Gastroesophageal sphincter (tissue), 4 donors: ENCODE measurements at regions not wholly inside any gene's neighbourhood (a gene's known extent, or its start where the extent isn't known, plus 50 kb on each side); places are given as distances from the start of the nearest gene placed in this dataset.

Experiments
- ATAC-seq: fragments of 150-250 bp; one replicate; pipeline ENCODE4 v1.9.1; 2016; ENCODE audit warnings: mild to moderate bottlenecking, moderate library complexity
- H3K27ac ChIP-seq, 4 donors: fragments of 200-600 bp; sonication (generic) in 3 of 4; 1 replicate in 3 of 4; 2 replicates in 1 of 4; pipeline ENCODE4 v1.5.1; 2016 to 2019
- H3K27me3 ChIP-seq: fragments of 200-600 bp; sonication (generic); one replicate; pipeline ENCODE4 v1.5.1; 2019
- H3K36me3 ChIP-seq, 2 donors: fragments of 200-600 bp; sonication (generic); one replicate each; pipeline ENCODE4 v1.5.1; 2019; ENCODE audit warnings: control low read depth in 1 of 2
- H3K4me1 ChIP-seq, 3 donors: fragments of 200-600 bp; sonication (generic); 1 replicate in 2 of 3; 2 replicates in 1 of 3; pipeline ENCODE4 v1.5.1; 2016 to 2019; ENCODE audit warnings: control low read depth in 2 of 3
- H3K4me3 ChIP-seq, 2 donors: fragments of 200-600 bp; sonication (generic); one replicate each; pipeline ENCODE4 v1.5.1; 2019; ENCODE audit warnings: mild to moderate bottlenecking in 1 of 2, moderate library complexity in 1 of 2
- H3K9me3 ChIP-seq, 3 donors: fragments of 200-600 bp; sonication (generic); one replicate each; pipeline ENCODE4 v1.5.1; 2017 to 2019; ENCODE audit warnings: control low read depth in 2 of 3
- EP300 ChIP-seq: sonication (generic); formaldehyde crosslinking; IDR thresholded peaks from one replicate; pipeline ENCODE4 v1.6.1; 2017; ENCODE audit warnings: antibody characterized with exemption, mild to moderate bottlenecking
- POLR2A ChIP-seq, 2 donors: fragments of 450-650 bp; IDR thresholded peaks; one replicate each; pipeline ENCODE4 v1.6.1; 2017; ENCODE audit warnings: antibody characterized with exemption in 2 of 2, mild to moderate bottlenecking in 2 of 2, moderate library complexity in 1 of 2
- POLR2AphosphoS5 ChIP-seq: sonication (generic); formaldehyde crosslinking; IDR thresholded peaks from one replicate; pipeline ENCODE4 v1.6.1; 2017; ENCODE audit warnings: antibody characterized with exemption
- WGBS, 2 donors: methylation state at CpG; one replicate each; pipeline ENCODE4 v1.1.5; 2018; ENCODE audit warnings: low coverage in 1 of 2; 5-methylcytosine and 5-hydroxymethylcytosine counted together
- TF ChIP-seq, protein P1 (sequence below), 4 experiments: fragments of 200-600 bp in 2 of 4; fragments of 450-650 bp in 2 of 4; sonication (generic) in 1 of 4; IDR thresholded peaks; one replicate each; pipeline ENCODE4 v1.5.1; 2017 to 2019; ENCODE audit warnings: antibody characterized with exemption in 4 of 4, mild to moderate bottlenecking in 2 of 4, moderate library complexity in 2 of 4

DNA sequence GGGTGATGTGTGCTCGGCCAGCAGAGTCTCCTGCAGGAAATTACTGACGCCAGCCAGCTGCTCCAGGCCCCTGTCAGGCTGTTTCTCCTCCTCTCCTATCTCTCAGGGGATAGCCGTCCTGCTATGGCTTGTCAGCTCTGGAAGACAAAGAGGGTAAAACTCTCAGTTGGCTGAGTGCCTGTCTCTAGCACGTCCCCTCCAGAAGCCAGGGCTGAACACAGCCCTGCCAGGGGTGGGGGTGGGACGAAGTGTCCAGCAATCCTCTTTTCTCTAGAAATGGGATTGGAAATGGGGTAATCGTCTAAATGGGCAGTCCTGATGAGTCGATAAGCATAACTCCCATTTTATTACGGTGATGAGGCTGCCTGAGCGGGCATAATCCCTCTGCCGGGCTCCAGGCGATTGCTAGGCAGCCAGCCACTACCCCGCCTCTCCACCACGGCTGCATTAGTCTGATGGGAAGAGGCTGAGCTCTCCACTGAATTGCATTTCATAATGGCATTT is 89.1 kb upstream of the GNAO1 start:
- H3K4me3 ChIP-seq = peak overlapping the region in 1 of 2 donors; percentile 33
- peaks cover 0 to 15% (median 6%) of the 10 kb centered on the region in 3 donors for H3K4me1 ChIP-seq
- WGBS, 2 donors = 19% methylated on average over 3 of the region's 13 CpGs; no CpG with 5 or more reads in 1 of the 2 donors
- no peaks in the 10 kb centered on the region for H3K9me3 ChIP-seq
- no peaks in the 10 kb centered on the region for H3K36me3 ChIP-seq
- peak overlapping the region in 3 of 4 donors; percentile 1 to 61 (median 56) for H3K27ac ChIP-seq
- TF ChIP-seq POLR2A (IDR thresholded peaks at IDR 0.05) (no peak), EP300 (no peak), POLR2AphosphoS5 (peak; percentile 19)
- TF ChIP-seq, protein P1, sequence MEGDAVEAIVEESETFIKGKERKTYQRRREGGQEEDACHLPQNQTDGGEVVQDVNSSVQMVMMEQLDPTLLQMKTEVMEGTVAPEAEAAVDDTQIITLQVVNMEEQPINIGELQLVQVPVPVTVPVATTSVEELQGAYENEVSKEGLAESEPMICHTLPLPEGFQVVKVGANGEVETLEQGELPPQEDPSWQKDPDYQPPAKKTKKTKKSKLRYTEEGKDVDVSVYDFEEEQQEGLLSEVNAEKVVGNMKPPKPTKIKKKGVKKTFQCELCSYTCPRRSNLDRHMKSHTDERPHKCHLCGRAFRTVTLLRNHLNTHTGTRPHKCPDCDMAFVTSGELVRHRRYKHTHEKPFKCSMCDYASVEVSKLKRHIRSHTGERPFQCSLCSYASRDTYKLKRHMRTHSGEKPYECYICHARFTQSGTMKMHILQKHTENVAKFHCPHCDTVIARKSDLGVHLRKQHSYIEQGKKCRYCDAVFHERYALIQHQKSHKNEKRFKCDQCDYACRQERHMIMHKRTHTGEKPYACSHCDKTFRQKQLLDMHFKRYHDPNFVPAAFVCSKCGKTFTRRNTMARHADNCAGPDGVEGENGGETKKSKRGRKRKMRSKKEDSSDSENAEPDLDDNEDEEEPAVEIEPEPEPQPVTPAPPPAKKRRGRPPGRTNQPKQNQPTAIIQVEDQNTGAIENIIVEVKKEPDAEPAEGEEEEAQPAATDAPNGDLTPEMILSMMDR (IDR thresholded peaks at IDR 0.05) = no peak
- H3K27me3 ChIP-seq = no peaks in the 10 kb centered on the region
- ATAC-seq = peak; percentile 61

DNA sequence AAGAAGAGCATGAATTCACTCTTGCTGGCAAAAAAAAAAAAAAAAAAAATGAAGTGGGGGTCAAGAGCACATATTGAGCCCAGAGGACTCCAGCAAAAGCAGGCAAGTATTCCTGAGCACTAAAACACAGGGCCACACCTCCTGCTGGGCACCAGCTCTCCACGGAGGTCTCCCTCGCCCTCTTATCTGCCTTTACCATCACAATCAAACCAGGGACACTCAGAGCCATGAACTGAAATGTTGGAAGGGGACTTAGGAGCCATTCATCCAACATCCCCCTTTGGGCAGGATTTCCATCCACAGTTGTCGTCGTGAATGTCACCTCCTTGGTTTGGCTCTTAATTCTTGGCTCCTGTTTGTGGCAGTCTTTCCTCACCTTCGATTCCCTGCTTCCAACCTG is 89.8 kb upstream of the GNAO1 start:
- WGBS, 2 donors = 60 to 78% methylated on average over 1 to 5 of the region's 5 CpGs
- peaks cover 0 to 15% (median 6%) of the 10 kb centered on the region in 3 donors for H3K4me1 ChIP-seq
- no peak for TF ChIP-seq POLR2AphosphoS5
- TF ChIP-seq, protein P1 (IDR thresholded peaks at IDR 0.05) = no peak
- TF ChIP-seq EP300 = no peak
- TF ChIP-seq POLR2A (IDR thresholded peaks at IDR 0.05) = no peak
- ATAC-seq = no peak
- no peaks in the 10 kb centered on the region for H3K36me3 ChIP-seq
- peak overlapping the region in 2 of 4 donors; percentile 38 to 61 for H3K27ac ChIP-seq
- H3K9me3 ChIP-seq = no peaks in the 10 kb centered on the region
- no peaks in the 10 kb centered on the region for H3K27me3 ChIP-seq
- no peak overlapping the region for H3K4me3 ChIP-seq

DNA sequence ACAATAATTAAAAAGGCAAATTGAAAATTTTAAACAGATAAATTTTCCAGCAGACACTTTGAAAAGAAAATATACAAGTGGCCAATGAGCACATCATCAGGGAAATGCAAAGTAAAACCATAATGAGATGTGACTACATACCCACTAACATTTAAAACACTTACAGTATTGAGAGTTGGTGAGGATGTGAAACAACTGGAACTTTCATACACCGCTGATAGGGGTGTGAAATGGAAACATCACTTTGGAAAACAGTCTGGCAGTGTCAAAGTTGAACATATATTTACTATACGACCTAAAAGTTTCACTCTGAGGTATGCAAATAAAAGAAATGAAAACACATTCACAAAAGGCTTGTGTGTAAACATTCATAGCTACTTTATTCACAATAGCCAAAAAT is 94.0 kb upstream of the GNAO1 start:
- Histone ChIP-seq H3K4me3 (no peak overlapping the region), H3K36me3 (no peaks in the 10 kb centered on the region), H3K9me3 (no peaks in the 10 kb centered on the region), H3K4me1 (peaks cover 0 to 11% (median 6%) of the 10 kb centered on the region in 3 donors), H3K27ac (no peak overlapping the region), H3K27me3 (no peaks in the 10 kb centered on the region)
- no peak for TF ChIP-seq POLR2AphosphoS5
- TF ChIP-seq EP300 = no peak
- TF ChIP-seq, protein P1 (IDR thresholded peaks at IDR 0.05) = no peak
- TF ChIP-seq POLR2A (IDR thresholded peaks at IDR 0.05) = no peak
- WGBS, 2 donors = 50 to 60% methylated on average over 2 of the region's 2 CpGs
- no peak for ATAC-seq

DNA sequence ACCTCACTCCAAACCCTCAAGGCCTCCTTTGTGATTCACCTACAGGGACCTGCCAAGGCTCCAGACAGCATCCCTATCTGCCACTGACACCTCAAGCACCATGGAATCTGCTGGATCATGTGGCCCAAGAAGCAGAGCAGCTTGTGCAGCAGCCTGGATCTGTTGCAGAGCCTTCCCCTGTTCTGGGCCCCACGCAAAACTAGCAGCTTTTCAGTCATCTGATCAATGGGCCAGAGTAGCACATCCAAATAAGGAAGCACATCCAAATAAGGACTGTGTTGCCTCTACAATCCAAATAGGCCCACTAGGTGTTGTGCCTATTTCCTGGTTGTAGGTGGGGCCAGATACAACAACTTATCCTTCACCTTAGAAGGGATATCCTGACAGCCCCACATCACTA is 97.1 kb upstream of the GNAO1 start:
- no CpG with 5 or more reads among the region's 1 CpG for WGBS, 2 donors
- TF ChIP-seq, protein P1 (IDR thresholded peaks at IDR 0.05) = no peak
- TF ChIP-seq EP300 (no peak), POLR2A (IDR thresholded peaks at IDR 0.05) (no peak), POLR2AphosphoS5 (no peak)

DNA sequence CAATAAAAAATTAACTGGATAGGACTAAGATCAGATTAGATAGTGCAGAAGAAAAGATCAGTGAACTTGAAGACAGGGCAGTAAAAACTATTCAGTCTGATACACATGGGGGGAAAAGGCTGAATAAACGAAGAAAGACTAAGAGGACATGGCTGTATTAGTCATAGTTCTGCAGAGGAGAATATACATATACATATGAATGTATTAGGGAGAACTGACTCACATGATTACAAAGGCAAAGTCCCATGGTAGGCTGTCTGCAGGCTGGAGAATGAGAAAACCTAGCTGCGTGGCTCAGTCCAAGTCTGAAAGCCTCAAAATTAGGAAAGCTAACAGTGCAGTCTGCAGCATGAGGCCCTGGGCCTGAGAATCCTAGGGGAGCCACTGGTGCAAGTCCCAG is 98.2 kb upstream of the GNAO1 start:
- no peak overlapping the region for H3K4me3 ChIP-seq
- 86 to 88% methylated on average over 1 to 2 of the region's 2 CpGs for WGBS, 2 donors
- H3K36me3 ChIP-seq = no peaks in the 10 kb centered on the region
- H3K27ac ChIP-seq = no peak overlapping the region
- no peaks in the 10 kb centered on the region for H3K27me3 ChIP-seq
- H3K4me1 ChIP-seq = no peaks in the 10 kb centered on the region
- ATAC-seq = no peak
- no peak for TF ChIP-seq POLR2A (IDR thresholded peaks at IDR 0.05)
- no peak for TF ChIP-seq POLR2AphosphoS5
- TF ChIP-seq, protein P1 (IDR thresholded peaks at IDR 0.05) = no peak
- no peak for TF ChIP-seq EP300
- no peaks in the 10 kb centered on the region for H3K9me3 ChIP-seq

More for the DNA sequence above, 97.1 kb upstream of the GNAO1 start:
- no peaks in the 10 kb centered on the region for H3K36me3 ChIP-seq
- ATAC-seq = no peak
- H3K4me1 ChIP-seq = no peaks in the 10 kb centered on the region
- H3K27ac ChIP-seq = no peak overlapping the region
- no peak overlapping the region for H3K4me3 ChIP-seq
- no peaks in the 10 kb centered on the region for H3K9me3 ChIP-seq
- H3K27me3 ChIP-seq = no peaks in the 10 kb centered on the region
